GM12892 (cell line): ENCODE measurements at regions not wholly inside any gene's neighbourhood (a gene's known extent, or its start where the extent isn't known, plus 50 kb on each side); places are given as distances from the start of the nearest gene placed in this dataset.

ENCODE experiments used
- POLR2A ChIP-seq: IDR thresholded peaks from 2 replicates; pipeline ENCODE4 v1.6.1; 2011; ENCODE audit warnings: low read depth, low read length, control low read depth
- POLR2AphosphoS5 ChIP-seq: IDR thresholded peaks from 2 replicates; pipeline ENCODE4 v1.6.1; 2011; ENCODE audit warnings: low read depth, low read length, control low read depth
- TAF1 ChIP-seq: IDR thresholded peaks from 2 replicates; pipeline ENCODE4 v1.6.1; 2011; ENCODE audit warnings: low read depth, mild to moderate bottlenecking, control low read depth, low read length, borderline replicate concordance

- TF ChIP-seq POLR2AphosphoS5 (no peak), POLR2A (no peak), TAF1 (no peak)
Measured at GRCh38 chr20:21944227-21944626, 238.8 kb downstream of the PAX1 start.
